HEK293 (cell line): ENCODE measurements at regions not wholly inside any gene's neighbourhood (a gene's known extent, or its start where the extent isn't known, plus 50 kb on each side); places are given as distances from the start of the nearest gene placed in this dataset.

Experiments
- CTCF ChIA-PET: fragments of 350-600 bp; formaldehyde crosslinking; extraction: SDS; loops from one replicate; lab custom pipeline; 2021; ENCODE audit warnings: antibody characterized with exemption; lab: Yijun Ruan, JAX
- POLR2A ChIA-PET: fragments of 300-600 bp; formaldehyde crosslinking; extraction: SDS; loops from one replicate; lab custom pipeline; 2020; ENCODE audit warnings: antibody characterized with exemption, inconsistent platforms; lab: Yijun Ruan, JAX
- H3K27ac ChIP-seq: fragments of 200-500 bp; sonication (Bioruptor generic); 2 replicates; pipeline ENCODE4 v1.5.1; 2014; ENCODE audit warnings: low read depth, low read length, control low read depth, inconsistent platforms; ENCODE audit errors: extremely low read depth
- H3K36me3 ChIP-seq, 2 experiments: fragments of 200-500 bp in 1 of 2; sonication (Bioruptor generic) in 1 of 2; 1 replicate in 1 of 2; 2 replicates in 1 of 2; pipeline ENCODE4 v1.5.1; 2014 to 2017; ENCODE audit warnings: inconsistent platforms in 2 of 2, low read length in 2 of 2; ENCODE audit not compliant: control insufficient read depth in 2 of 2, insufficient read depth in 1 of 2
- H3K4me1 ChIP-seq: fragments of 200-500 bp; sonication (Bioruptor generic); 2 replicates; pipeline ENCODE4 v1.5.1; 2014; ENCODE audit warnings: mild to moderate bottlenecking, low read length, inconsistent platforms; ENCODE audit not compliant: control insufficient read depth, insufficient read depth
- H3K4me3 ChIP-seq: 2 replicates; pipeline ENCODE4 v1.5.1; 2011; ENCODE audit warnings: low read depth, mild to moderate bottlenecking, control low read depth, low read length, moderate library complexity
- H3K9me3 ChIP-seq: fragments of 200-500 bp; sonication (Bioruptor generic); 2 replicates; pipeline ENCODE4 v1.5.1; 2014; ENCODE audit warnings: low read depth, low read length, inconsistent platforms; ENCODE audit not compliant: control insufficient read depth, insufficient read depth
- GLI2 ChIP-seq: fragments of 450-650 bp; formaldehyde crosslinking; IDR thresholded peaks from 2 replicates; pipeline ENCODE4; 2017; ENCODE audit warnings: missing biosample characterization, missing genetic modification characterization, low read depth, borderline replicate concordance
- GLIS1 ChIP-seq: fragments of 450-650 bp; formaldehyde crosslinking; IDR thresholded peaks from 2 replicates; pipeline ENCODE4 v1.5.1; 2016; ENCODE audit warnings: missing biosample characterization, missing genetic modification characterization
- MYNN ChIP-seq: fragments of 450-650 bp; formaldehyde crosslinking; IDR thresholded peaks from 2 replicates; pipeline ENCODE4 v1.5.1; 2016; ENCODE audit warnings: missing biosample characterization, missing genetic modification characterization, borderline replicate concordance
- OVOL3 ChIP-seq: fragments of 450-650 bp; formaldehyde crosslinking; IDR thresholded peaks from 2 replicates; pipeline ENCODE4 v1.5.1; 2016; ENCODE audit warnings: missing biosample characterization, missing genetic modification characterization
- PRDM6 ChIP-seq: fragments of 450-650 bp; formaldehyde crosslinking; IDR thresholded peaks from 2 replicates; pipeline ENCODE4 v1.5.1; 2017; ENCODE audit warnings: missing biosample characterization, missing genetic modification characterization
- REPIN1 ChIP-seq: fragments of 450-650 bp; formaldehyde crosslinking; IDR thresholded peaks from 2 replicates; pipeline ENCODE4 v1.5.1; 2017; ENCODE audit warnings: missing biosample characterization, missing genetic modification characterization, low read depth
- SALL2 ChIP-seq: fragments of 450-650 bp; formaldehyde crosslinking; IDR thresholded peaks from 2 replicates; pipeline ENCODE4 v1.5.0; 2017; ENCODE audit warnings: missing biosample characterization, mild to moderate bottlenecking, missing genetic modification characterization, borderline replicate concordance
- SCRT1 ChIP-seq: fragments of 450-650 bp; formaldehyde crosslinking; IDR thresholded peaks from 2 replicates; pipeline ENCODE4 v1.5.1; 2016; ENCODE audit warnings: missing biosample characterization, missing genetic modification characterization, borderline replicate concordance
- ZBTB21 ChIP-seq: fragments of 450-650 bp; formaldehyde crosslinking; IDR thresholded peaks from 2 replicates; pipeline ENCODE4 v1.5.1; 2017; ENCODE audit warnings: missing biosample characterization, missing genetic modification characterization
- ZFP37 ChIP-seq: fragments of 450-650 bp; formaldehyde crosslinking; IDR thresholded peaks from 2 replicates; pipeline ENCODE4 v1.5.1; 2016; ENCODE audit warnings: missing biosample characterization, missing genetic modification characterization
- ZIC2 ChIP-seq: fragments of 450-650 bp; formaldehyde crosslinking; IDR thresholded peaks from 2 replicates; pipeline ENCODE4 v1.5.1; 2016; ENCODE audit warnings: missing biosample characterization, missing genetic modification characterization
- ZNF37A ChIP-seq: fragments of 450-650 bp; IDR thresholded peaks from 2 replicates; pipeline ENCODE4 v1.5.1; 2018; ENCODE audit warnings: missing biosample characterization, missing genetic modification characterization
- ZNF394 ChIP-seq: fragments of 450-650 bp; formaldehyde crosslinking; IDR thresholded peaks from 2 replicates; pipeline ENCODE4 v1.5.1; 2016; ENCODE audit warnings: missing biosample characterization, missing genetic modification characterization, mild to moderate bottlenecking, moderate library complexity, borderline replicate concordance
- ZNF423 ChIP-seq: fragments of 450-650 bp; formaldehyde crosslinking; IDR thresholded peaks from 2 replicates; pipeline ENCODE4 v1.5.1; 2016; ENCODE audit warnings: missing biosample characterization, missing genetic modification characterization
- ZNF433 ChIP-seq: fragments of 450-650 bp; formaldehyde crosslinking; IDR thresholded peaks from 2 replicates; pipeline ENCODE4 v1.5.1; 2016; ENCODE audit warnings: missing biosample characterization, missing genetic modification characterization, low read depth
- ZNF488 ChIP-seq: fragments of 450-650 bp; formaldehyde crosslinking; IDR thresholded peaks from 2 replicates; pipeline ENCODE4 v1.5.1; 2016; ENCODE audit warnings: missing biosample characterization, missing genetic modification characterization
- ZNF521 ChIP-seq: fragments of 450-650 bp; formaldehyde crosslinking; IDR thresholded peaks from 2 replicates; pipeline ENCODE4 v1.5.1; 2017; ENCODE audit warnings: missing biosample characterization, mild to moderate bottlenecking, missing genetic modification characterization
- ZNF529 ChIP-seq: fragments of 450-650 bp; formaldehyde crosslinking; IDR thresholded peaks from 2 replicates; pipeline ENCODE4 v1.5.1; 2017; ENCODE audit warnings: missing genetic modification characterization, missing biosample characterization; ENCODE audit not compliant: insufficient replicate concordance
- ZNF548 ChIP-seq: fragments of 450-650 bp; formaldehyde crosslinking; IDR thresholded peaks from 2 replicates; pipeline ENCODE4 v1.5.1; 2016; ENCODE audit warnings: missing biosample characterization, missing genetic modification characterization
- ZNF610 ChIP-seq: fragments of 450-650 bp; formaldehyde crosslinking; IDR thresholded peaks from 2 replicates; pipeline ENCODE4 v1.5.1; 2016; ENCODE audit warnings: missing biosample characterization, missing genetic modification characterization, borderline replicate concordance
- ZNF623 ChIP-seq: fragments of 450-650 bp; formaldehyde crosslinking; IDR thresholded peaks from 2 replicates; pipeline ENCODE4 v1.5.1; 2016; ENCODE audit warnings: missing biosample characterization, missing genetic modification characterization
- ZNF624 ChIP-seq: fragments of 450-650 bp; formaldehyde crosslinking; IDR thresholded peaks from 2 replicates; pipeline ENCODE4 v1.5.1; 2017; ENCODE audit warnings: missing biosample characterization, missing genetic modification characterization
- ZNF747 ChIP-seq: fragments of 450-650 bp; formaldehyde crosslinking; IDR thresholded peaks from 2 replicates; pipeline ENCODE4 v1.5.1; 2016; ENCODE audit warnings: missing biosample characterization, missing genetic modification characterization
- ZNF785 ChIP-seq: fragments of 450-650 bp; formaldehyde crosslinking; IDR thresholded peaks from 2 replicates; pipeline ENCODE4 v1.5.1; 2016; ENCODE audit warnings: missing biosample characterization, missing genetic modification characterization
- ZNF830 ChIP-seq: fragments of 450-650 bp; IDR thresholded peaks from 2 replicates; pipeline ENCODE4 v1.5.0; 2018; ENCODE audit warnings: missing biosample characterization, missing genetic modification characterization, low read depth, mild to moderate bottlenecking, moderate library complexity
- ZSCAN5A ChIP-seq: fragments of 450-650 bp; formaldehyde crosslinking; IDR thresholded peaks from 2 replicates; pipeline ENCODE4 v1.5.1; 2016; ENCODE audit warnings: missing biosample characterization, missing genetic modification characterization

GRCh38 chr6:140209775-140210174 is 835.3 kb upstream of the CITED2 start:
- Histone ChIP-seq H3K4me3 (no peak overlapping the region), H3K9me3 (no peaks in the 10 kb centered on the region), H3K4me1 (0 out of 2 replicates have a peak, but pooled peaks cover 2% of the 10 kb centered on the region), H3K27ac (no peak overlapping the region), H3K36me3 (no peaks in the 10 kb centered on the region)
- ChIA-PET POLR2A (interaction anchor here (1.0 kb wide), 1 partner anchor 835 kb away, joined by 5 read pairs; the partner anchor contains the start of gene CITED2), CTCF (interaction anchor here (0.5 kb wide), 1 partner anchor 415 kb away, joined by 3 read pairs; no protein-coding TSS in a partner anchor)
- TF ChIP-seq SCRT1 (tag by site-specific recombination) (no peak), ZNF529 (tag by site-specific recombination) (no peak), ZNF37A (no peak), ZNF548 (tag by site-specific recombination) (no peak), ZNF747 (no peak), ZSCAN5A (tag by site-specific recombination) (no peak), ZNF433 (tag by site-specific recombination) (no peak), ZNF394 (tag by site-specific recombination) (no peak), ZFP37 (tag by site-specific recombination) (no peak), ZBTB21 (tag by site-specific recombination) (no peak), ZNF610 (tag by site-specific recombination) (no peak), ZNF521 (no peak), ZNF623 (tag by site-specific recombination) (no peak), OVOL3 (no peak)

- Histone ChIP-seq H3K36me3 (no peaks in the 10 kb centered on the region), H3K27ac (no peak overlapping the region), H3K4me1 (0 out of 2 replicates have a peak, but pooled peaks cover 2% of the 10 kb centered on the region), H3K4me3 (no peak overlapping the region), H3K9me3 (no peaks in the 10 kb centered on the region)
- ChIA-PET CTCF (interaction anchor here (0.5 kb wide), 1 partner anchor 10 kb away, joined by 3 read pairs; no protein-coding TSS in a partner anchor), POLR2A (interaction anchor here (0.5 kb wide), 1 partner anchor 48 kb away, joined by 3 read pairs; no protein-coding TSS in a partner anchor)
- TF ChIP-seq REPIN1 (tag by site-specific recombination): no peak
- TF ChIP-seq ZBTB21 (tag by site-specific recombination): no peak
- TF ChIP-seq ZNF423: no peak
- TF ChIP-seq ZNF488 (tag by site-specific recombination): no peak
- TF ChIP-seq GLI2 (tag by site-specific recombination): no peak
- no peak for TF ChIP-seq GLIS1 (tag by site-specific recombination)
- no peak for TF ChIP-seq ZNF394 (tag by site-specific recombination)
- no peak for TF ChIP-seq ZNF624 (tag by site-specific recombination)
- TF ChIP-seq ZIC2 (tag by site-specific recombination): no peak
- no peak for TF ChIP-seq MYNN
- TF ChIP-seq SALL2 (tag by site-specific recombination): no peak
- no peak for TF ChIP-seq PRDM6 (tag by site-specific recombination)
- TF ChIP-seq ZNF785 (tag by site-specific recombination): no peak
- TF ChIP-seq ZNF830 (tag by site-specific recombination): no peak
Observed at GRCh38 chr6:140208286-140208685, 833.8 kb upstream of the CITED2 start.
